ENCODE measurements at regions not wholly inside any gene's neighbourhood (a gene's known extent, or its start where the extent isn't known, plus 50 kb on each side); places are given as distances from the start of the nearest gene placed in this dataset.
A peak's percentile ranks its signal among the peaks of the same experiment; 100 is the strongest.
"Not testable (repeated sequence)": the region's sequence is repeated elsewhere in the genome, so short reads cannot be mapped to it uniquely, and the experiment has no call there.

- DNase-seq = no peak
Measured at GRCh38 chr5:113652161-113652560, 138.7 kb downstream of the YTHDC2 start.

GRCh38 chr5:113654828-113655227, 141.3 kb downstream of the YTHDC2 start:
- no peak for DNase-seq

GRCh38 chr5:113660206-113660605, 146.7 kb downstream of the YTHDC2 start:
- no peak for DNase-seq

DNA sequence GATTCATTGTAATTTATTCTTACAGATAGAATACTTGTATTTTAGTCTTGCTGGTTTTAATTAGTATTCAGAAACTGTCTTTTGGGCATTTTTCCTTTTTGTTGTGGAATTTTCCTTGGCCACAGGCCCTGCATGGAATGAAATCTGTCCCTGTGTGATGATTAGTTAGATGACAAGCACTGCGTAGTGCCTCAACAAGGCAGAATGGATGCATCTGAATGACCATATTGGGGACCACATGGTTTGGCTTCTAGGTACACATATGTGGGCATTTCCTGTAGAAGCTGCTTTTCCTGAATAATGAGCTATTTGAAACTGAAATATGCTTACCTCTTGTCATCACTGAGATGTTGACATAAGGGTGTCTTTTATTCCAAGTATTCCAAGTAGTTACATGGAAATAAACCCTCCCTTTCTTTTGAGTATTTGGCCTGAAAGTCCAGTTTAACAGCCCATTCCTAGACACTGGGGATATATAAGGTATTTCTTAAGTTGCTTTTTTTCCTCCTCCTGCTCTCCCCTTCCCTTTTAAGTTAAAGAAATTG, 147.3 kb downstream of the YTHDC2 start:
- no peak for DNase-seq

DNA sequence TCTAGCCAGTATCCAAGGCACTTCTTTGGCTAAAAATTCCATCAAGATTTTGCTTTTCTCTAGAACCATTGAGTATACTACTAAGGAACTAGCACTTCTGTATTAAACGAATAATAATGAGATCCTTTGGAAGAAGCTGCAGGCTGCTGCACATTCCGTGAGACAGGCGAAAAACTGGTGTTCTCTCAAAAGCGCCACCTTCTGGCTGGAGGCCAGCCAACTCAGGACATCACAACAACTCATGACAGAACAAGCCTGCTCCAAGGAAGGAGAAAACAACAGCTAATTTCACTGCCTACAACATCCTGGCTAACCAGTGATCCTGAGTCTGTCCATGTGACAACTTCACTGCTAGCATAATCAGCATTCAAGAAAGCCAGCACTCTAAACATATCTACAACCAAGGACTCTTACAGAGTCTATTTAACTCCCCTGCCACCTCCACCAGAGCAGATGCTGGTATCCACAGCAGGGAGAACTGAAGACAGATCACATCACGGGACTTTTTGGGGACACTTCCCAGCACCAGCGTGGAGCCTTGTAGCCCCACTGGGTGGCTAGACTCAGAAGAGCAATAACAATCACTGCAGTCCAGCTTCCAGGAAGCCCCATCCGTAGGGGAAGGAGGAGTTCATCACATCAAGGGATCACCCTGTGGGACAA, 150.5 kb downstream of the YTHDC2 start:
- peak; percentile 31 for DNase-seq

DNA sequence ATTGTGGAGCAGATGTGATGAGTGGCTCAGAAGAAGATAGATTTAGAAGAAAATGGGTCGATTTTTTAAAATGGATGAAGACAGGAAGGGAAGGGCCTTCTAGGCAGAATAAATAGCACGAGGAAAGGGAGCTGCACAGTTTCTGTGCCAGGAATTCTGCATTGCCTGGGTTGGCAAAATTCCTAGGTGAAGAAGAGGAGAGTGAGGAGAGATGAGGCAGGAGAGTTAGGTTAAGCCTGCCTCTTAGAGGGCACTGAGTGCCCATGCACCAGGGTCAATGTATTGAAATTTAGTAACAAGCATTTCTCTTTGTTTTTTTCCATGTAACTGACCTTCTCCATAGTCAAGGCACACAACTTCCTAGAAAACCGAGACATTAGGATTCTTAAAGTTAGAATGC, 159.5 kb downstream of the YTHDC2 start:
- DNase-seq = no peak

DNA sequence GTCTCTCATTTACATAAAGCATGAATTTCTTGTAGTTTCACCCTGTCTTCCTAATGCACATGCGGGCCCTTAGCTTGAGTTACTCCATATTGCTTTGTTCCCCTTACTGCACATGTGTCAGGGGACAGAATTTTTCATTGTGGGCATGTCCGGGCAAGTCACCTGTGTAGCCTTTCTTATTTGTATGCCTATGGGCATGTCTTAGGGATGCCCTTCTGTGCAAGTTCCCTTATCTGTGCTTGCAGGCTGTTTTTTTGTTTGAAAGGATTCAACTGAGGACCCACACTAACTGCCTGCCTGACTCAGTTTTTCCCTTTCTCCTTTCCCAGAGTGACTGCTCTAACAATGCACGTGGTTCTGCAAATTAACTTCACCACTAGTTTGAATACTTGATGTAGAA, 161.7 kb downstream of the YTHDC2 start:
- no peak for DNase-seq

GRCh38 chr5:113678202-113678601, 164.7 kb downstream of the YTHDC2 start:
- DNase-seq = no peak

GRCh38 chr5:113678924-113679575, 165.6 kb downstream of the YTHDC2 start:
- DNase-seq = peak; percentile 8

- DNase-seq = no peak
Measured at GRCh38 chr5:113680534-113680933, 167.0 kb downstream of the YTHDC2 start.

GRCh38 chr5:113682497-113683136, 169.1 kb downstream of the YTHDC2 start:
- DNase-seq = no peak

DNA sequence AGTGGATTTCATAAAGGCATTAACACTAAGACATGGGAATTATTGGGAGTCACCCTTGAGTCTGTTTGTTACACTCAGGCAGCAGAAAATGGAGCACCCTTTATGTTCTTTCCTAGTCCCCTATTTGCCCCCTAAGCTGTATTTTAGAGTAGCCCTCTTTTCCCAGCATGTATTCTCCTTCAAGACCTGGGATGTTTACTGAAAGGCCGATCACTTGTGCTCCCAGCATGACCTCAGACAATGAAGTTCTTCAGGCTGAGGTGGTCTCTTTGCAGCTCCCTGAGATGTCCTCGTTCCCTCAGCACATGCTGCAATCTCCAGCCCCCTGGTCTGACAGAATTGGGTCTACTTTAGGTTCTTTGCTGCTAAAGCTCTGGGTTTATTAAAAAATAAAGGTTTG, 169.7 kb downstream of the YTHDC2 start:
- no peak for DNase-seq

DNA sequence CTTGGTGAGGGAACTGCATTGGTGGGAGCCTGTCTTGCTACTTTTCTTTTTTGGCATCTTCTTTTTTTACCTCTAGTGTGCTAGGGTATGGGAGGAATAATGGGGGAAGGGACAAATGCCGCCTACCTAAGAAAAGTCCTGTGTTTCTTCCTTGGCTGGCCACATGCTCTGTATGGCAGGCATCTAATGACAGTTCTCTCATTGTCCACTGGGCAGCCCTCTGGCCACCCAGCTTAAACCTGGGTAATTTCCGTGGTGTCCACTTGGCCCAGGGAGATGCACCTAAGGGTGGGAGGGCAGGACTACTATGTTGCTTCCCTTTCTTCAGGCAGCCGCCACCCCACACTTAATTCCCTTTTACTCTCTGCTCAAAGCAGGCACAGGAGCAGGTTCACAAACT, 173.1 kb downstream of the YTHDC2 start:
- no peak for DNase-seq

DNA sequence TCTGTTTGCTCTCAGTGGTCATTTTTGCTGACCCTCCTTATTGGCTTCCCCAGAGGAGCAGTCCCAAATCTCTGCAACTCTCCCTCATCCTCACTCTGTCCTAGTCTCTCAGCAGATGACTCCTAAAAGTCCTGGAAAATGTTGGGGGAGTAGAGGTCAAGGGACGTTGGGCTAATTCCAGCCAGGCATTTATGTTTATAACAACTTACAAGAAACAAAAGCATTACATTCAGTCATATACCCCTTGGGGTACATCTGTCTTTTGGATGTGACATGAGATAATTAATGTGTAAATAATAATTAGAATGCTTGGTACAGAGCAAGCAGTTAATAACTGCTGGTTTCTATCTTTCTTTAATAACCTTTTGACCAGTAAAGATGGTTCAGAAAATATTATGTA, 176.2 kb downstream of the YTHDC2 start:
- DNase-seq = no peak

DNA sequence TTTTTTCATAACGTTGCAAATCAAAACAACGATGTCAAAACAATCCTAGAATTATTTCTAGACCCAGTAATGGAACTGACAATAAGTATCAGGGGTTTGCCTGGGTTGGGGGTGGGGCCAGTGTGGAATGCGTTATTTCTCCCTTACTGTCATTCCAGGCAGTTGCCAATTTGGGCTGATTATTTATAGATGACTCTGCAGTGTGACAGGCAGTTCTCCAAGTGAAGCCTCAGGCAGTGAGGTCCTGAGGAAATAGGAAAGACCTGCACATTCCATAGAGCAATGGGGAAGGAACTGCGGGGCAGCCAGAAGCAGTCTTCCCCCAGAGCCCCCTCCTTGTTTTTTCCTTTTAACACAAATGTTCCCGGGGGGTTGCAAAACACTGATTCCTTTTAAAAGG, 179.0 kb downstream of the YTHDC2 start:
- no peak for DNase-seq

- DNase-seq = no peak
Measured at GRCh38 chr5:113692891-113693457, 179.5 kb downstream of the YTHDC2 start.

DNA sequence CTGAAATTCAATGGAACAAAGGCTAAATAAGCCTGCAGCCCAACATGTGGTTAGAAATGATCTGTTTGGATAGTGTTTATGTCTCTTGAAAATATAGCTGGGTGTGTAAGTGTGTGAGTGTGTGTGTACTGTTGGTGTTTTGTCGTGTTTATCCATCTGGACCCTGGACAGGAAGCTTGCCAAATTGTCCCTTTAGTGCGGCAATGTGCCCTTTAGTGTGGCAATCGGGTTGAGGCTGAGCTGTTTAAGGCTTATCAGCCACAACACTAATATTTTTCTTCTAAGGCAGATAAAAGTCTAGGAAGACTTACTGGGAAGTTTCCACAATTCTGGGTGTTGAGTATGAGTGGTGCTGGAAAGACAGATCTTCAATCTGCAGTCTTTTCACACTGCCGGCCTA, 180.2 kb downstream of the YTHDC2 start:
- no peak for DNase-seq

GRCh38 chr5:113694576-113694975, 181.1 kb downstream of the YTHDC2 start:
- DNase-seq = no peak

GRCh38 chr5:113703266-113703665, 189.8 kb downstream of the YTHDC2 start:
- no peak for DNase-seq

- DNase-seq = no peak
Measured at GRCh38 chr5:113705657-113706056, 192.2 kb downstream of the YTHDC2 start.

- no peak for DNase-seq
Measured at GRCh38 chr5:113713051-113713450, 199.6 kb downstream of the YTHDC2 start.

- not testable (repeated sequence) for DNase-seq
Measured at GRCh38 chr5:113715921-113716320, 202.4 kb downstream of the YTHDC2 start.

DNA sequence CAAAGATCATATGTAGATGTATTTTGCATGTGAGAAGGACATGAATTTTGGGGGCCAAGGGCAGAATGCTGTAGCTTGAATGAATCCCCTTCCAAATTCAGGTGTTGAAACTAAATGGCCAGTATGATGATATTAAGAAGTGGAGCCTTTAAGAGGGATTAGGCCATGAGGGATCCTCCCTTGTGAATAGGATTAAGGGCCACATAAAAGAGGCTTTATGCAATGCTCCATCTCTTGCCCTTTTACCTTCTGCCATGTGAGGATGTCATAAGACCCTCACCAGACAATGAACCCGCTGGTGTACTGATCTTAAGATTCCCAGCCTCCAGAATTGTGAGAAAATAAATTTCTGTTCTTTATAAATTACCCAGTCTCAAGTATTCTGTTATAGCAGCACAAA, 206.1 kb downstream of the YTHDC2 start:
- DNase-seq = no peak

- no peak for DNase-seq
Measured at GRCh38 chr5:113721171-113721570, 207.7 kb downstream of the YTHDC2 start.

Data from stimulated activated CD4-positive, alpha-beta T cell treated with anti-CD3 and anti-CD28 coated beads, Interleukin-1b, Interleukin-23, amount 100 ng/mL, for 48 hours (primary cell).